Sigmoid colon (tissue), 6 donors: ENCODE measurements at regions not wholly inside any gene's neighbourhood (a gene's known extent, or its start where the extent isn't known, plus 50 kb on each side); places are given as distances from the start of the nearest gene placed in this dataset.

Experiments used
- DNase-seq: peaks from one replicate; pipeline ENCODE4 v3.0.0-alpha.2; 2019
- H3K27ac ChIP-seq, 4 donors: fragments of 200-600 bp; sonication (generic); one replicate each; pipeline ENCODE4 v1.5.1; 2016 to 2019; ENCODE audit warnings: mild to moderate bottlenecking in 1 of 4
- H3K27me3 ChIP-seq, 3 donors: fragments of 200-600 bp; sonication (generic); one replicate each; pipeline ENCODE4 v1.5.1; 2019; ENCODE audit warnings: mild to moderate bottlenecking in 1 of 3
- H3K36me3 ChIP-seq, 4 donors: fragments of 200-600 bp; sonication (generic); one replicate each; pipeline ENCODE4 v1.5.1; 2016 to 2019
- H3K4me1 ChIP-seq, 4 donors: fragments of 200-600 bp; sonication (generic); one replicate each; pipeline ENCODE4 v1.5.1; 2017 to 2019
- H3K4me3 ChIP-seq, 4 donors: fragments of 200-600 bp; sonication (generic); one replicate each; pipeline ENCODE4 v1.5.1; 2017 to 2019; ENCODE audit warnings: mild to moderate bottlenecking in 2 of 4, moderate library complexity in 1 of 4
- H3K9me3 ChIP-seq, 4 donors: fragments of 200-600 bp in 3 of 4; sonication (generic) in 3 of 4; one replicate each; pipeline versions ENCODE4 v1.5.1 to v1.6.1; 2013 to 2019
- CTCF ChIP-seq, 4 experiments: fragments of 450-650 bp in 3 of 4; fragments of 200-600 bp in 1 of 4; IDR thresholded peaks; one replicate each; pipeline ENCODE4 v1.5.1; 2016 to 2019; ENCODE audit warnings: antibody characterized with exemption in 4 of 4, mild to moderate bottlenecking in 3 of 4, moderate library complexity in 2 of 4
- EP300 ChIP-seq, 4 donors: sonication (generic); formaldehyde crosslinking; IDR thresholded peaks; one replicate each; pipeline ENCODE4 v1.6.1; 2017; ENCODE audit warnings: antibody characterized with exemption in 4 of 4
- POLR2A ChIP-seq, 2 donors: fragments of 450-650 bp; IDR thresholded peaks; one replicate each; pipeline ENCODE4 v1.6.1; 2016; ENCODE audit warnings: antibody characterized with exemption in 2 of 2, mild to moderate bottlenecking in 2 of 2, moderate library complexity in 2 of 2
- POLR2AphosphoS5 ChIP-seq, 4 donors: sonication (generic); formaldehyde crosslinking; IDR thresholded peaks; one replicate each; pipeline ENCODE4 v1.6.1; 2017; ENCODE audit warnings: antibody characterized with exemption in 4 of 4
- WGBS, 2 donors: extraction: QIAGEN DNeasy Blood & Tissue Kit; methylation state at CpG; one replicate each; pipeline ENCODE4 v1.1.7; 2013; 5-methylcytosine and 5-hydroxymethylcytosine counted together
- intact Hi-C: fragments of 100-400 bp; cut with DNase I; formaldehyde crosslinking; loops from one replicate; pipeline ENCODE4 v1.15.1; 2023
- donor health status: healthy with polysubstance abuse.
- donor health status: healthy.

- Histone ChIP-seq H3K4me3 (no peak overlapping the region), H3K27me3 (peaks cover 0 to 13% (median 0%) of the 10 kb centered on the region in 3 donors), H3K4me1 (no peaks in the 10 kb centered on the region), H3K9me3 (peaks cover 0 to 3% (median 1%) of the 10 kb centered on the region in 4 donors), H3K36me3 (no peaks in the 10 kb centered on the region), H3K27ac (no peak overlapping the region)
- no peak for TF ChIP-seq CTCF (IDR thresholded peaks at IDR 0.05)
- intact Hi-C loops, result no loop called here
- 71 to 82% methylated on average over 5 of the region's 5 CpGs for WGBS, 2 donors
- DNase-seq, result no peak
These were observed 179.3 kb downstream of the EMX2 start for GRCh38 chr10:117721873-117722272.

GRCh38 chr10:117723343-117723742 lies 180.8 kb downstream of the EMX2 start:
- DNase-seq, result no peak
- no peak overlapping the region for H3K27ac ChIP-seq
- no peaks in the 10 kb centered on the region for H3K36me3 ChIP-seq
- WGBS, 2 donors, result 60 to 75% methylated on average over 4 of the region's 4 CpGs
- H3K4me1 ChIP-seq, result no peaks in the 10 kb centered on the region
- peaks cover 0 to 14% (median 0%) of the 10 kb centered on the region in 3 donors for H3K27me3 ChIP-seq
- no peak overlapping the region for H3K4me3 ChIP-seq
- TF ChIP-seq EP300 (IDR thresholded peaks at IDR 0.05) (no peak), POLR2A (IDR thresholded peaks at IDR 0.05) (no peak), CTCF (IDR thresholded peaks at IDR 0.05) (no peak), POLR2AphosphoS5 (IDR thresholded peaks at IDR 0.05) (no peak)
- no peaks in the 10 kb centered on the region for H3K9me3 ChIP-seq
- intact Hi-C loops, result no loop called here

- no peak overlapping the region for H3K4me3 ChIP-seq
- no peaks in the 10 kb centered on the region for H3K4me1 ChIP-seq
- peaks cover 0 to 29% (median 0%) of the 10 kb centered on the region in 3 donors for H3K27me3 ChIP-seq
- no peak for DNase-seq
- intact Hi-C loops, result no loop called here
- no peak overlapping the region for H3K27ac ChIP-seq
- WGBS, 2 donors, result 48 to 76% methylated on average over 3 of the region's 3 CpGs
- TF ChIP-seq EP300 (IDR thresholded peaks at IDR 0.05) (no peak), POLR2AphosphoS5 (IDR thresholded peaks at IDR 0.05) (no peak), POLR2A (IDR thresholded peaks at IDR 0.05) (no peak), CTCF (IDR thresholded peaks at IDR 0.05) (no peak)
- H3K9me3 ChIP-seq, result no peaks in the 10 kb centered on the region
- H3K36me3 ChIP-seq, result no peaks in the 10 kb centered on the region
These were observed 183.4 kb downstream of the EMX2 start for GRCh38 chr10:117725993-117726392.

- DNase-seq, result no peak
- WGBS, 2 donors, result 66 to 67% methylated on average over 2 of the region's 2 CpGs
- Histone ChIP-seq H3K27me3 (peaks cover 0 to 33% (median 0%) of the 10 kb centered on the region in 3 donors), H3K4me3 (no peak overlapping the region), H3K4me1 (no peaks in the 10 kb centered on the region), H3K27ac (no peak overlapping the region), H3K9me3 (no peaks in the 10 kb centered on the region), H3K36me3 (no peaks in the 10 kb centered on the region)
- intact Hi-C loops, result no loop called here
- TF ChIP-seq POLR2A (IDR thresholded peaks at IDR 0.05) (no peak), CTCF (IDR thresholded peaks at IDR 0.05) (no peak), EP300 (IDR thresholded peaks at IDR 0.05) (no peak), POLR2AphosphoS5 (IDR thresholded peaks at IDR 0.05) (no peak)
These were observed 184.2 kb downstream of the EMX2 start for GRCh38 chr10:117726596-117727295.

- no peak for TF ChIP-seq EP300 (IDR thresholded peaks at IDR 0.05)
- TF ChIP-seq POLR2AphosphoS5 (IDR thresholded peaks at IDR 0.05), result no peak
- no peak for TF ChIP-seq POLR2A (IDR thresholded peaks at IDR 0.05)
- no peak for TF ChIP-seq CTCF (IDR thresholded peaks at IDR 0.05)
- intact Hi-C loops, result no loop called here
These were observed 184.9 kb downstream of the EMX2 start for GRCh38 chr10:117727421-117727820.

More at GRCh38 chr10:117727421-117727820, 184.9 kb downstream of the EMX2 start:
- Histone ChIP-seq H3K9me3 (no peaks in the 10 kb centered on the region), H3K27ac (no peak overlapping the region), H3K36me3 (no peaks in the 10 kb centered on the region), H3K4me3 (no peak overlapping the region), H3K27me3 (peaks cover 0 to 39% (median 0%) of the 10 kb centered on the region in 3 donors), H3K4me1 (no peaks in the 10 kb centered on the region)
- 81 to 84% methylated on average over 4 of the region's 4 CpGs for WGBS, 2 donors
- DNase-seq, result no peak
